ENCODE measurements at regions not wholly inside any gene's neighbourhood (a gene's known extent, or its start where the extent isn't known, plus 50 kb on each side); places are given as distances from the start of the nearest gene placed in this dataset.

- TF ChIP-seq USF1 (IDR thresholded peaks at IDR 0.05; ENCODE audit: borderline replicate concordance, low read depth) (no peak), FOXM1 (IDR thresholded peaks at IDR 0.05; ENCODE audit: low read depth) (no peak), IRF3 (IDR thresholded peaks at IDR 0.05; ENCODE audit: low read depth, low read length) (no peak), TAF1 (IDR thresholded peaks at IDR 0.05; ENCODE audit: borderline replicate concordance, low read depth, low read length) (no peak), EZH2phosphoT487 (IDR thresholded peaks at IDR 0.05; ENCODE audit: borderline replicate concordance, low read depth) (no peak)
These were observed 254.0 kb downstream of the CD83 start (continued) for GRCh38 chr6:14371530-14371929.

- POLR2A ChIA-PET = no interaction called here
- Histone ChIP-seq H3K4me2 (no peak overlapping the region), H3K4me1 (ENCODE audit: control insufficient read depth in 1 of 2, insufficient read depth in 2 of 2, low read depth in 1 of 2, low read length in 1 of 2) (no peaks in the 10 kb centered on the region), H3F3A (replicated peaks; ENCODE audit: insufficient read depth) (no peaks in the 10 kb centered on the region), H3K79me2 (ENCODE audit: insufficient read depth) (no peaks in the 10 kb centered on the region), H3K4me3 (ENCODE audit: low read depth in 2 of 2, low read length in 1 of 2) (no peak overlapping the region), H2AFZ (ENCODE audit: low read depth) (no peak overlapping the region), H3K27me3 (ENCODE audit: insufficient read depth) (no peaks in the 10 kb centered on the region), H4K20me1 (ENCODE audit: insufficient read depth) (no peaks in the 10 kb centered on the region), H3K9me3 (no peaks in the 10 kb centered on the region), H3K9me2 (no peaks in the 10 kb centered on the region), H3K36me3 (replicated peaks in 1 of 2; ENCODE audit: control insufficient read depth in 1 of 2, insufficient read depth in 2 of 2, low read length in 1 of 2) (no peaks in the 10 kb centered on the region), H3K27ac (ENCODE audit: low read depth in 2 of 2, low read length in 1 of 2) (no peak overlapping the region), H3K9ac (no peak overlapping the region)
- CTCF ChIA-PET = no interaction called here
- WGBS (ENCODE audit: low lambda C conversion rate) = 40% methylated on average over 7 of the region's 7 CpGs
- no peak for TF ChIP-seq YY1 (IDR thresholded peaks at IDR 0.05; ENCODE audit: low read depth)
- no peak for DNase-seq
These were observed 255.3 kb downstream of the CD83 start for GRCh38 chr6:14372734-14373489.

GRCh38 chr6:14373648-14374437, 256.3 kb downstream of the CD83 start:
- TF ChIP-seq JUND (IDR thresholded peaks at IDR 0.05) (no peak), CHD2 (IDR thresholded peaks at IDR 0.05; ENCODE audit: low read length, partially characterized antibody) (no peak), FOSL2 (IDR thresholded peaks at IDR 0.05; ENCODE audit: borderline replicate concordance, low read depth) (no peak), FOXJ3 (CRISPR knock-in tag; IDR thresholded peaks at IDR 0.05) (no peak), RAD21 (IDR thresholded peaks at IDR 0.05; ENCODE audit: low read length) (no peak), PBX3 (IDR thresholded peaks at IDR 0.05) (no peak), FOXM1 (IDR thresholded peaks at IDR 0.05; ENCODE audit: low read depth) (no peak)
- Histone ChIP-seq H3K27me3 (ENCODE audit: insufficient read depth) (no peaks in the 10 kb centered on the region), H2AFZ (ENCODE audit: low read depth) (no peak overlapping the region), H3K4me2 (no peak overlapping the region), H3K4me3 (ENCODE audit: low read depth in 2 of 2, low read length in 1 of 2) (no peak overlapping the region), H3K27ac (ENCODE audit: low read depth in 2 of 2, low read length in 1 of 2) (no peak overlapping the region), H3K9me3 (no peaks in the 10 kb centered on the region), H3K4me1 (ENCODE audit: control insufficient read depth in 1 of 2, insufficient read depth in 2 of 2, low read depth in 1 of 2, low read length in 1 of 2) (no peaks in the 10 kb centered on the region), H3K9me2 (no peaks in the 10 kb centered on the region), H4K20me1 (ENCODE audit: insufficient read depth) (no peaks in the 10 kb centered on the region), H3K9ac (no peak overlapping the region), H3F3A (replicated peaks; ENCODE audit: insufficient read depth) (no peaks in the 10 kb centered on the region), H3K79me2 (ENCODE audit: insufficient read depth) (no peaks in the 10 kb centered on the region), H3K36me3 (replicated peaks in 1 of 2; ENCODE audit: control insufficient read depth in 1 of 2, insufficient read depth in 2 of 2, low read length in 1 of 2) (no peaks in the 10 kb centered on the region)
- ChIA-PET CTCF (no interaction called here), POLR2A (no interaction called here)
- 31% methylated on average over 7 of the region's 7 CpGs for WGBS (ENCODE audit: low lambda C conversion rate)
- DNase-seq = no peak

All from SK-N-SH (cell line).